ENCODE measurements at regions not wholly inside any gene's neighbourhood (a gene's known extent, or its start where the extent isn't known, plus 50 kb on each side); places are given as distances from the start of the nearest gene placed in this dataset.

DNA sequence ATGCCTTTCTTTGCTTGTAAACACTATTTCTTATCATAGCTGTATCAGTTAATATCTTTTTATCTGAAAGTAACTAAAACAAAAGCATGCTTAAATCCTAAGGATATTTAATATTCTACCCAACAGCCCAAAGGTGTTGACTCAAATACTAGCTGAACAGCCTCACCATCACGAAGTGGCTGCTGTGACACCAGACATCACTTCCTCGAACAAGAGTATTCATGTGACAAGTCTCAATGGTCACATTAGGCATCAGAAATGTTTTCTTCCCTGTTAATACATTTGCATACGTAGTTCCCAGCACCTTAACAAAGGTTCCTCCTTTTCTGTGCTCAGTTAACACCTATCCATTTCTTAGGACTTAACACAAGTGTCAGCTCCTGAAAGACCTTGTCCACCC lies 193.8 kb upstream of the DYNLRB2 start:
- CTCF ChIA-PET, result interaction anchor here (0.5 kb wide), 2 partner anchors 549 to 1869 kb away, joined by 3 to 4 read pairs; no protein-coding TSS in a partner anchor

DNA sequence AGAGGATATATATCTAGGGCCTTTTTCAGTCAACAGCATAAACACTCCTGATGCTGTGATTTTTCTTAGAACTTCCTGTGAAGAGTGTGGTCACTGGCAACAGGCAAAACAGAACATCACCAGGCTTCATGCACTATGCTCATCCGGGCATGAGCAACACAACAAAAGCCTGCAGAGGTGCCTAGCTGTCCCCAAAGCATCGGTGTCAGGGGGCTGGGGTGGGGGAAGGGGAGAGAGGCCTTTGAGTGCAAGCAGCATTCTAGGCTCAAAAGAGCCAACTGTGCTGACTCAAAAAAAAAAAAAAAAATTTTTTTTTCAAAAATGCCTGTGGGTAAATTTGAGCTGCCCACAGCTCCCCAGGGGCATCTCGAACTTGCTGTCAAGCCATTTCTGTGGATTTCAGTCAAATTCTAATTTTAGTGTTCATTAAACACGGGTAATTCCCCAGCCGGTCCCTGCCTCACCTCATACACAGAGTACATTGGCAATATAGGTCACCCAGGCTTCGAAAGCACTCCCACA lies 194.6 kb upstream of the DYNLRB2 start:
- Mint-ChIP-seq H3K4me3 (ENCODE audit: unreplicated experiment) (no peak overlapping the region), H3K27me3 (ENCODE audit: insufficient read depth, unreplicated experiment) (no peaks in the 10 kb centered on the region), H3K27ac (ENCODE audit: low read depth, unreplicated experiment) (no peak overlapping the region), H3K4me1 (ENCODE audit: insufficient read depth, unreplicated experiment) (peaks cover 10% of the 10 kb centered on the region), H3K9me3 (ENCODE audit: unreplicated experiment) (no peaks in the 10 kb centered on the region), H3K36me3 (ENCODE audit: insufficient read depth, unreplicated experiment) (no peaks in the 10 kb centered on the region)
- POLR2A ChIA-PET, result interaction anchor here (0.7 kb wide), 1 partner anchor 171 kb away, joined by 3 read pairs; no protein-coding TSS in a partner anchor
- DNase-seq (ENCODE audit: unreplicated experiment), result no peak
- TF ChIP-seq, protein P1, sequence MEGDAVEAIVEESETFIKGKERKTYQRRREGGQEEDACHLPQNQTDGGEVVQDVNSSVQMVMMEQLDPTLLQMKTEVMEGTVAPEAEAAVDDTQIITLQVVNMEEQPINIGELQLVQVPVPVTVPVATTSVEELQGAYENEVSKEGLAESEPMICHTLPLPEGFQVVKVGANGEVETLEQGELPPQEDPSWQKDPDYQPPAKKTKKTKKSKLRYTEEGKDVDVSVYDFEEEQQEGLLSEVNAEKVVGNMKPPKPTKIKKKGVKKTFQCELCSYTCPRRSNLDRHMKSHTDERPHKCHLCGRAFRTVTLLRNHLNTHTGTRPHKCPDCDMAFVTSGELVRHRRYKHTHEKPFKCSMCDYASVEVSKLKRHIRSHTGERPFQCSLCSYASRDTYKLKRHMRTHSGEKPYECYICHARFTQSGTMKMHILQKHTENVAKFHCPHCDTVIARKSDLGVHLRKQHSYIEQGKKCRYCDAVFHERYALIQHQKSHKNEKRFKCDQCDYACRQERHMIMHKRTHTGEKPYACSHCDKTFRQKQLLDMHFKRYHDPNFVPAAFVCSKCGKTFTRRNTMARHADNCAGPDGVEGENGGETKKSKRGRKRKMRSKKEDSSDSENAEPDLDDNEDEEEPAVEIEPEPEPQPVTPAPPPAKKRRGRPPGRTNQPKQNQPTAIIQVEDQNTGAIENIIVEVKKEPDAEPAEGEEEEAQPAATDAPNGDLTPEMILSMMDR (IDR thresholded peaks at IDR 0.05; ENCODE audit: unreplicated experiment), result no peak
- no TSS peak for BruUV-seq (replicated peaks)
- intact Hi-C loops (cut with micrococcal nuclease), result no loop called here
- CTCF ChIA-PET, result interaction anchor here (0.7 to 1.1 kb wide), 2 partner anchors 109 to 1827 kb away, joined by 3 read pairs; no protein-coding TSS in a partner anchor

More for the DNA sequence above, 193.8 kb upstream of the DYNLRB2 start:
- Mint-ChIP-seq H3K9me3 (ENCODE audit: unreplicated experiment) (no peaks in the 10 kb centered on the region), H3K36me3 (ENCODE audit: insufficient read depth, unreplicated experiment) (no peaks in the 10 kb centered on the region), H3K27me3 (ENCODE audit: insufficient read depth, unreplicated experiment) (no peaks in the 10 kb centered on the region), H3K27ac (ENCODE audit: low read depth, unreplicated experiment) (no peak overlapping the region), H3K4me3 (ENCODE audit: unreplicated experiment) (no peak overlapping the region), H3K4me1 (ENCODE audit: insufficient read depth, unreplicated experiment) (peaks cover 10% of the 10 kb centered on the region)
- DNase-seq (ENCODE audit: unreplicated experiment), result no peak
- TF ChIP-seq, protein P1 (IDR thresholded peaks at IDR 0.05; ENCODE audit: unreplicated experiment), result no peak
- BruUV-seq (replicated peaks), result no TSS peak
- POLR2A ChIA-PET, result interaction anchor here (0.5 kb wide), 1 partner anchor 294 kb away, joined by 3 read pairs; no protein-coding TSS in a partner anchor
- intact Hi-C loops (cut with micrococcal nuclease), result no loop called here

DNA sequence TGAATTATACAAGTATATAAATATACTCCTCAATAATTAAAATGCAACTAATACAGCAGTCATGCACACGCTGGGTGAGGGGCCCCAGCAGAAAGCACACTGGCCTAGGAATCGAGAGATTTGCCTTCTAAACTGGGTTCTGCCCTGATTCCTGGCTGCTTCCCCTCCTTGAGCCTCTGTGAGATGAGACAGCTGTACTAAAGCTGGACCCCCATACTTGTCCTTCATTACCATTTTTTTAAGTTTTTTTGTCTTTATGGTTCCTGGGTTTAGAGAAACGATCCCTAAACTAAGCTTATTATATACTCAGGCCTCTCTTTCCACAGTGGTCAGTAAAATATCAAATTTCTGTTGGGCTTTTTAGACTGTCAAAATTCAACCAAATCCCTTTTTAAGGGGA lies 195.1 kb upstream of the DYNLRB2 start:
- Mint-ChIP-seq H3K27me3 (ENCODE audit: insufficient read depth, unreplicated experiment) (no peaks in the 10 kb centered on the region), H3K4me1 (ENCODE audit: insufficient read depth, unreplicated experiment) (peaks cover 10% of the 10 kb centered on the region), H3K27ac (ENCODE audit: low read depth, unreplicated experiment) (no peak overlapping the region), H3K4me3 (ENCODE audit: unreplicated experiment) (no peak overlapping the region), H3K36me3 (ENCODE audit: insufficient read depth, unreplicated experiment) (no peaks in the 10 kb centered on the region), H3K9me3 (ENCODE audit: unreplicated experiment) (no peaks in the 10 kb centered on the region)
- CTCF ChIA-PET, result interaction anchor here (1.1 kb wide), 1 partner anchor 109 kb away, joined by 3 read pairs; no protein-coding TSS in a partner anchor
- no peak for DNase-seq (ENCODE audit: unreplicated experiment)
- TF ChIP-seq, protein P1 (IDR thresholded peaks at IDR 0.05; ENCODE audit: unreplicated experiment), result no peak
- BruUV-seq (replicated peaks), result no TSS peak
- intact Hi-C loops (cut with micrococcal nuclease), result no loop called here
- POLR2A ChIA-PET, result interaction anchor here (0.7 kb wide), 1 partner anchor 171 kb away, joined by 3 read pairs; no protein-coding TSS in a partner anchor

DNA sequence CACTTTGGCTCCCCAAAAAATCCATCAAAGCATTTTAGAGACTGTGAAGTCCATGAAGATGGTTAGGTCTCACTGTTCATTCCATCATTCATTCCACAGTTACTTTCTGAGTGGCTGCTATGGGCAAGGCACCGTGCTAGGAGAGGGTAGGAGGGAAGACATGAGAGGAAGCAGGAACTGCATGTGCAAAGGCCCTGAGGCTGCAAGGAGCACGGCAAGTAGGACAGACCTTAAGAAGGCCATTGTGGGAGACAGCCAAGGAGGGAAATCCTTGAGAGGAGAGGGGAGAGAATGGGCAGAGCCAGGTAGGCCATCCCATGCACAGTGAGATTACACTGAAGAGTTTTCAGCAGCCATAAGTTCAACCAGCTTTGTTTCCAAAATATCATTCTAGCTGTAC lies 196.2 kb upstream of the DYNLRB2 start:
- TF ChIP-seq, protein P1 (IDR thresholded peaks at IDR 0.05; ENCODE audit: unreplicated experiment), result no peak
- CTCF ChIA-PET, result interaction anchor here (0.6 to 0.7 kb wide), 2 partner anchors 212 to 1243 kb away, joined by 3 to 6 read pairs; no protein-coding TSS in a partner anchor
- no peaks in the 10 kb centered on the region for H3K36me3 Mint-ChIP-seq (ENCODE audit: insufficient read depth, unreplicated experiment)

More for the DNA sequence above, 196.2 kb upstream of the DYNLRB2 start:
- Mint-ChIP-seq H3K4me3 (ENCODE audit: unreplicated experiment) (no peak overlapping the region), H3K4me1 (ENCODE audit: insufficient read depth, unreplicated experiment) (peaks cover 10% of the 10 kb centered on the region), H3K27me3 (ENCODE audit: insufficient read depth, unreplicated experiment) (no peaks in the 10 kb centered on the region), H3K9me3 (ENCODE audit: unreplicated experiment) (no peaks in the 10 kb centered on the region), H3K27ac (ENCODE audit: low read depth, unreplicated experiment) (no peak overlapping the region)
- POLR2A ChIA-PET, result no interaction called here
- no TSS peak for BruUV-seq (replicated peaks)
- intact Hi-C loops (cut with micrococcal nuclease), result no loop called here
- DNase-seq (ENCODE audit: unreplicated experiment), result no peak

Data from MCF 10A (cell line).